ENCODE measurements at regions not wholly inside any gene's neighbourhood (a gene's known extent, or its start where the extent isn't known, plus 50 kb on each side); places are given as distances from the start of the nearest gene placed in this dataset.

- no peak for TF ChIP-seq CTCF (IDR thresholded peaks at IDR 0.05; ENCODE audit: insufficient read depth, low read length, poor library complexity, severe bottlenecking)
- DNase-seq (ENCODE audit: extremely low read depth, insufficient read length), result no peak
These were observed 364.1 kb downstream of the KCNJ2 start for GRCh38 chr17:70533427-70533826.

GRCh38 chr17:70535986-70536385 lies 366.7 kb downstream of the KCNJ2 start:
- no peaks in the 10 kb centered on the region for H3K36me3 ChIP-seq (ENCODE audit: control insufficient read depth, insufficient read depth, low read length)
- H3K27me3 ChIP-seq (replicated peaks; ENCODE audit: control insufficient read depth, insufficient read depth, low read length), result no peaks in the 10 kb centered on the region
- no peak overlapping the region for H3K4me3 ChIP-seq (replicated peaks; ENCODE audit: low read depth, low read length)
- DNase-seq (ENCODE audit: extremely low read depth, insufficient read length), result no peak
- TF ChIP-seq CTCF (IDR thresholded peaks at IDR 0.05; ENCODE audit: insufficient read depth, low read length, poor library complexity, severe bottlenecking), result no peak

More at GRCh38 chr17:70533427-70533826, 364.1 kb downstream of the KCNJ2 start:
- Histone ChIP-seq H3K36me3 (ENCODE audit: control insufficient read depth, insufficient read depth, low read length) (no peaks in the 10 kb centered on the region), H3K4me3 (replicated peaks; ENCODE audit: low read depth, low read length) (no peak overlapping the region), H3K27me3 (replicated peaks; ENCODE audit: control insufficient read depth, insufficient read depth, low read length) (no peaks in the 10 kb centered on the region)

GRCh38 chr17:70539132-70539924 lies 370.0 kb downstream of the KCNJ2 start:
- no peaks in the 10 kb centered on the region for H3K36me3 ChIP-seq (ENCODE audit: control insufficient read depth, insufficient read depth, low read length)
- no peaks in the 10 kb centered on the region for H3K27me3 ChIP-seq (replicated peaks; ENCODE audit: control insufficient read depth, insufficient read depth, low read length)
- DNase-seq (ENCODE audit: extremely low read depth, insufficient read length), result no peak
- no peak overlapping the region for H3K4me3 ChIP-seq (replicated peaks; ENCODE audit: low read depth, low read length)
- TF ChIP-seq CTCF (IDR thresholded peaks at IDR 0.05; ENCODE audit: insufficient read depth, low read length, poor library complexity, severe bottlenecking), result no peak

- no peak overlapping the region for H3K4me3 ChIP-seq (replicated peaks; ENCODE audit: low read depth, low read length)
- no peaks in the 10 kb centered on the region for H3K36me3 ChIP-seq (ENCODE audit: control insufficient read depth, insufficient read depth, low read length)
- no peak for TF ChIP-seq CTCF (IDR thresholded peaks at IDR 0.05; ENCODE audit: insufficient read depth, low read length, poor library complexity, severe bottlenecking)
- DNase-seq (ENCODE audit: extremely low read depth, insufficient read length), result no peak
- H3K27me3 ChIP-seq (replicated peaks; ENCODE audit: control insufficient read depth, insufficient read depth, low read length), result no peaks in the 10 kb centered on the region
These were observed 373.5 kb downstream of the KCNJ2 start for GRCh38 chr17:70542876-70543275.

GRCh38 chr17:70544317-70544716 lies 375.0 kb downstream of the KCNJ2 start:
- no peak for DNase-seq (ENCODE audit: extremely low read depth, insufficient read length)
- no peak overlapping the region for H3K4me3 ChIP-seq (replicated peaks; ENCODE audit: low read depth, low read length)
- no peaks in the 10 kb centered on the region for H3K27me3 ChIP-seq (replicated peaks; ENCODE audit: control insufficient read depth, insufficient read depth, low read length)
- no peak for TF ChIP-seq CTCF (IDR thresholded peaks at IDR 0.05; ENCODE audit: insufficient read depth, low read length, poor library complexity, severe bottlenecking)
- no peaks in the 10 kb centered on the region for H3K36me3 ChIP-seq (ENCODE audit: control insufficient read depth, insufficient read depth, low read length)

Measured in GM06990 (cell line).